Head of caudate nucleus (tissue), 42 donors: ENCODE measurements at regions not wholly inside any gene's neighbourhood (a gene's known extent, or its start where the extent isn't known, plus 50 kb on each side); places are given as distances from the start of the nearest gene placed in this dataset.
A peak's percentile ranks its signal among the peaks of the same experiment; 100 is the strongest.

Source experiments
- DNase-seq, 42 donors: peaks; one replicate each; pipeline versions ENCODE4 v3.0.0 to v3.0.0-alpha.2; 2020 to 2021; ENCODE audit warnings: mixed read lengths in 7 of 42
- intact Hi-C: fragments of 100-400 bp; cut with DNase I; formaldehyde crosslinking; loops from one replicate; pipeline ENCODE4 v1.15.0; 2022

DNA sequence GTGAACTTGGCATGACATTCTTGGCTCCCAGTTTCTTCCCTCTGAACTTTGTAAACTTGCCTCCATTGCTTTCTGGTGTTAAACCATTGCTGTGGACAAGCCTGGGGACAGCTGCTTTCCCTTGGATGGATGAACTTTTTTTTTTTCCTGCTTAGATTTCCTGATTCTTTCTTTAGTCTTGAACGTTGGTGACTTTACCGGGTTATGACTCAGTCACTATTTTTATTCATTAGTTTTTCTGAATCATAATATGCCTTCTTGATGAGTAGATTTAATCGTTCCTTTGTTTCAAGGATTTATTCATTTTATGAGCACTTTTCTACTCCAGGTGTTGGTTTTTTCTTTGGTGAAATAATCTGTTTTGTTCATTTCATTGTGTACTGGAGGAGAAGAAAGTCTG, 155.0 kb upstream of the RTL1 start:
- DNase-seq, result no peak
- intact Hi-C loops, result no loop called here

DNA sequence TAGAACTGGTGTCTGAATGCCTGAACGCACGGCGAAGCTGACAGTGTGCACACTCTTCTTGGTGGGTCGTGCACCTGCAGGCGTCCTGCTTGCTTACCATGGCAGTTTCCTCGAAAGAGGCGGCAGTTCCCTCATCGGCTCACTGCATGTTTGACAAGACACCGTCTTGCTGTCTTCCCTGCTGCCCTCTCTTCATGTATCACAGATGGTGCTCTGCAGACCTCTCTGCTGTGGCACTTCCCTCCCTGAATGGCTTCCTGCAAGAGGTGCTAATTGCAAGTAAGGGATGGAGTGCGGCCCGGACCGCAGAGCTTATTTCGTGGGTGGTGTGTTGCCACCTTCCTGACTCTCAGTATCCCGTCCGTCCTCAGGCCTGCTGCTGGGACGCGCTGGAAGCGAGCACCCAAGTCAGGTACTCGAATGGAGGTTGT, 156.7 kb upstream of the RTL1 start:
- intact Hi-C loops, result no loop called here
- peak in 2 of 42 donors; percentile 5 to 15 for DNase-seq

DNA sequence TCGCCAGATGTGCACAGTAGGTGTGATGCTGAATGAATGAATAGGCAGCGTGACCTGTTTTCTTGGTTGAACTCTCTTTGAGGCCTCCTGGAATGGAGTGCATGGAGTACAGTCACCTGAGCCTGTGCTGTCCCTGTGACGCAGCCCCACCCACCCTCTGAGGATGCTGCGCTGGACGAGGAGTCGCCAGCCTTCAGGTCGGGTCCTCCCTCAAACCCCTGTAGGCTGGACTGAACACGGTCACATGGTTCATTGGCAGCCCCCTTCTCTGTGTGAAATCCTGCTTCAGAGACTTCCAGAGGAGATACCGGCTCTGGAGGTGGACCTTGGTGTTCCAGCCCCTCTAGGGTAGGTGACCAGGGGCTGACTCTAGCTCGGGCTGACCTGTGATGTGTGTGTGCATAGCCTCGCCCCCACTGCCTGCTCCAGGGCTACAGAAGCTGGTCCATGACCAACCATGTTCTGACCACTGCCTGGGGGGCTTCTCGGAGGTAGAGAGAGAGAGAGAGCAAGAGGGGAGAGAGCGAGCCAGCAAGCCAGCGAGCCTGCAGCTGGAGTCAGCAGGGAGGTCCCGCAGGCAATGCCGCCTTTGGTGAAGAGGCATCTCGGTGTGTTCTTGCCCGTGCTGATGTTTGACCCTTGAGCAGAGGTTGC, 158.0 kb upstream of the RTL1 start:
- peak in 5 of 42 donors; percentile 4 to 12 (median 9) for DNase-seq
- intact Hi-C loops, result no loop called here

- intact Hi-C loops, result no loop called here
- peak in 7 of 42 donors; percentile 2 to 47 (median 18) for DNase-seq
Measured at GRCh38 chr14:101062065-101062450, 158.5 kb upstream of the RTL1 start.

DNA sequence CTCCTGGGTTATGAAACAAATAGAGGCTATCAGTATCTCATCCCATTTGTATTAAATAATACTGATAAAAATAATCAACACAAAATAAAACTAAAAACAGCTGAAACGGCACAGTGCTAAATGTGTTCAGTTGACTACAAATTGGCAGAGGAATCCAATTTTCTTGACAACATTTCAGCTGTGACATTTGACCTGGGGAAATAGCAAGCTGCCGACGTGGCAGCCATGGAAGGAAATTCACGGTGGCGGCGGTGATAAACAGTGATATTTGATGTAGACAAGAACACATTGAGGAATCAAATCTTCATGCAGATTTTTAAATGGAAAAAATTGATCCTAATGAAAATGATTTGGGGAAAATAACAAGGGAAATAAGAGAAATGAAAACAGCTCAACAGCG, 159.1 kb upstream of the RTL1 start:
- intact Hi-C loops, result no loop called here
- peak in 3 of 42 donors; percentile 1 to 27 (median 7) for DNase-seq

- peak in 3 of 42 donors; percentile 1 to 10 (median 6) for DNase-seq
- intact Hi-C loops, result no loop called here
Measured at GRCh38 chr14:101063121-101063520, 159.6 kb upstream of the RTL1 start.

GRCh38 chr14:101064121-101064661, 160.7 kb upstream of the RTL1 start:
- peak in 3 of 42 donors; percentile 1 to 30 (median 3) for DNase-seq
- intact Hi-C loops, result no loop called here

GRCh38 chr14:101064718-101065117, 161.2 kb upstream of the RTL1 start:
- intact Hi-C loops, result no loop called here
- DNase-seq, result peak in 3 of 42 donors; percentile 2 to 11 (median 3)

- intact Hi-C loops, result no loop called here
- DNase-seq, result peak in 5 of 42 donors; percentile 3 to 16 (median 11)
Measured at GRCh38 chr14:101065246-101065645, 161.7 kb upstream of the RTL1 start.

GRCh38 chr14:101065696-101066694, 162.5 kb upstream of the RTL1 start:
- intact Hi-C loops, result no loop called here
- DNase-seq, result peak in 12 of 42 donors; percentile 3 to 34 (median 14)

GRCh38 chr14:101066826-101067510, 163.4 kb upstream of the RTL1 start:
- peak in 17 of 42 donors; percentile 2 to 28 (median 10) for DNase-seq
- intact Hi-C loops, result no loop called here

GRCh38 chr14:101068313-101069227, 165.0 kb upstream of the RTL1 start:
- DNase-seq, result peak in 35 of 42 donors; percentile 10 to 70 (median 40)
- intact Hi-C loops, result no loop called here

GRCh38 chr14:101069228-101069549, 165.7 kb upstream of the RTL1 start:
- intact Hi-C loops, result no loop called here
- peak in 13 of 42 donors; percentile 0 to 29 (median 10) for DNase-seq

DNA sequence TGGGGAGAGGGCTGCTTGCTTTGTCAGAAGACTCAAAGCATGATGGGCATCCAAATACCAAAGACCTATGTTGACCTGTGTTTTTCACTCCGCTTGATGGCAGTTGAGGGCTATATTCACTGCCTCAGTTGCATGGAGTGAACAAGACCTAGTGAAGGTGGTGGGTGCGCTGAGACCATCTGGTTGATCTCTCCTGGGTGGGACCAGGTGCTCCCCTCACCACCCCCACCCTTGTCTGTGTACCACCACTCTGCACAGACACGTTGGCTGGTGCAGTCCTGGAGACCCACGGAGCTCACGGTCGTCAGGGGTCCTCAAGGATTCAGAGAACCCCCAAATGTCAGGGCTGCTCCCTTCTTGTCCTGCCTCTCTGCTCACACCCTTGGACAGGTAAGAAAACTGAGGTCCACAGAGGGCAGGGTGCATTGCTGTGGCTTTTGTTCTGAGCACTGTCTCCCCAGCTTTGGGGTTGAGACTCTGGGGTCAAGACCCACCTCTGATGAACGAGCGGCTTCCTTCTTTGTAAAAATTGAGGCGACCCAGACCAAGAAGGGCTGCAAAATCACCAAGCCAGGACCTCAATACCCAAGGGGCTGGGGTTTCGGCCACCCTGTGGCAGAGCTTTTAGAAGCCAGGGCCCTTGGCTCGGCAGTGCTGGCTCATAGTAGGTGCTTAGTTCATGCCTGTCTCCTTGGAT, 166.3 kb upstream of the RTL1 start:
- intact Hi-C loops, result no loop called here
- peak in 20 of 42 donors; percentile 0 to 30 (median 7) for DNase-seq

- DNase-seq, result peak in 19 of 42 donors; percentile 0 to 36 (median 6)
- intact Hi-C loops, result no loop called here
Measured at GRCh38 chr14:101070540-101071492, 167.3 kb upstream of the RTL1 start.

- intact Hi-C loops, result no loop called here
- peak in 14 of 42 donors; percentile 0 to 38 (median 10) for DNase-seq
Measured at GRCh38 chr14:101071493-101071906, 168.0 kb upstream of the RTL1 start.
